ENCODE measurements at regions not wholly inside any gene's neighbourhood (a gene's known extent, or its start where the extent isn't known, plus 50 kb on each side); places are given as distances from the start of the nearest gene placed in this dataset.
"Not testable (repeated sequence)": the region's sequence is repeated elsewhere in the genome, so short reads cannot be mapped to it uniquely, and the experiment has no call there.

DNA sequence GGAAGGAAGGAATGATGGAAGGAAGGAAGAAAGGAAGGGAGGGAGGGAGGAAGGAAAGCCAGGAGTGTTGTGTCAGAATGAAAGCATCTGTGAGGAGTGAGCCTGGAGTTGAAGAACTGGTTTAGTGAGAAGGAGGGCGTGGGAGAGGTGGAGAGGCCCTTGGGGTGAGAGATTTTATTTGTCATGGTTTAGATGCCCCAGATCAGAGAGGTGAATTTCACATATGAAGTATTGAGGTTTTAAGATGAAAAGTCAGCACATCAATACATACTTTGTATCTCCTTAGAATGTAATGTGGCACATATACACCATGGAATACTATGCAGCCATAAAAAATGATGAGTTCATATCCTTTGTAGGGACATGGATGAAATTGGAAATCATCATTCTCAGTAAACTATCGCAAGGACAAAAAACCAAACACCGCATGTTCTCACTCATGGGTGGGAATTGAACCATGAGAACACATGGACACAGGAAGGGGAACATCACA lies 222.3 kb upstream of the ECI2 start:
- H3K4me1 ChIP-seq (ENCODE audit: control insufficient read depth, insufficient read depth, low read length); H3K27me3 ChIP-seq (ENCODE audit: control insufficient read depth, insufficient read depth, low read length); H3K4me3 ChIP-seq (ENCODE audit: low read depth, low read length); H3K9me3 ChIP-seq (ENCODE audit: control insufficient read depth, insufficient read depth, low read length); H3K9ac ChIP-seq (ENCODE audit: low read depth, low read length); H3K36me3 ChIP-seq (ENCODE audit: control insufficient read depth, insufficient read depth, low read length): not testable (repeated sequence)

DNA sequence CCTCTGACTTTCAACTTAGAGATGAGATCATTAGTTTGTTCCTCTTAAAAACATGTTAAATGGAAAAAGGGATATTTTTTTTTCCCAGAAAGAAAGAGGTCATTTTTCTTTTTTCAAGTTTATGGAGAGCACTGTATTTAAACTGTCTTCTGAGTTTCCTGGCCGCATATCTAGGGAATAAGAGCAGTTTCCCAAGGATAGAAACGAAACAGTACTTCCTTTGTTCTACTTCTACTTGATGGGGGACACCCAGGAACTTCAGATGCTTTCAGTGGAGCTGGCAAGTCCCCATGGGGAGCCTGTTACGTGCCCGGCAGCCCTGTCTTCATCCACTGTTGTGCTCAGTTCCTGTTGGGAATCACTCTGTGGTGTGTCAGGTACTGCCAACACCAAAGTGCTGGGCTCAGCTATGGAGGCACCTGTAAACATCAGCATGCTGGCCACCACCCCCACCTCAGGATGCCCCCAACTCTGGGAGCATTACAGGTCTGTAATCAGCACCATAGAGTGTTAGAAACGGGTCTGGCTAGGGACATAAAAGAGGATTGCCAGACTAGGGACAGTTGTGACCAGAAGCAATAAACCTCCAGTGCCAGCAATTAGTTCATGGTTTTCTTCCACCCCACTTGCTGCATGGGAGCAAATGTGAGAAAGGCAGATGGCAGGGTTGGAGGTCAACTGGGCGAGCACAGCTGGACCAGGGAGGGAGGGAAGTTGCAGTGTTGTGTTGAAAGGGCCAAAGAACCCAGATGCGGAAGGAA lies 221.7 kb upstream of the ECI2 start:
- Histone ChIP-seq H3K4me1 (ENCODE audit: control insufficient read depth, insufficient read depth, low read length) (no peaks in the 10 kb centered on the region), H3K9ac (ENCODE audit: low read depth, low read length) (no peak overlapping the region), H3K27me3 (ENCODE audit: control insufficient read depth, insufficient read depth, low read length) (no peaks in the 10 kb centered on the region), H3K9me3 (ENCODE audit: control insufficient read depth, insufficient read depth, low read length) (no peaks in the 10 kb centered on the region), H3K4me3 (ENCODE audit: low read depth, low read length) (no peak overlapping the region), H3K36me3 (ENCODE audit: control insufficient read depth, insufficient read depth, low read length) (no peaks in the 10 kb centered on the region)

DNA sequence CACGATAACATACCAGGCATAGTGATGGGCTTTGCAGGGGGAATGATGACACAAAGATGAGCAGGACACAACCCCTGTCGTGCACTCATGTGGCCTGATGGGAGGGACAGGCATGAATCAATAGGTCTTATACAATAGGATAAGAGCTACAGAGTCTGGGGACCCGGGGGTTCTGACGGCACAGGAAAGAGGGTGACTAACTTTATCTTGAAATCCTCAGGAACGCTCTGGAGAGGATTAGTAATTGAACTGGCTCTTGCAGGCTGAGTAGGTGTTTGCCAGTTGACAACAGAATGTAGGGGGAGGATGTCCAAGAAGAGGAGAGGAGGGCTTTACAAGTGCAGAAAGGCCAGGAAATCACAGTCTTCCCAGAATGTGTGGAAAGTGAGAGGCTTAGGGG lies 219.9 kb upstream of the ECI2 start:
- H3K36me3 ChIP-seq (ENCODE audit: control insufficient read depth, insufficient read depth, low read length) = no peaks in the 10 kb centered on the region
- no peaks in the 10 kb centered on the region for H3K9me3 ChIP-seq (ENCODE audit: control insufficient read depth, insufficient read depth, low read length)
- H3K4me1 ChIP-seq (ENCODE audit: control insufficient read depth, insufficient read depth, low read length) = no peaks in the 10 kb centered on the region
- no peak overlapping the region for H3K9ac ChIP-seq (ENCODE audit: low read depth, low read length)
- no peak overlapping the region for H3K4me3 ChIP-seq (ENCODE audit: low read depth, low read length)
- no peaks in the 10 kb centered on the region for H3K27me3 ChIP-seq (ENCODE audit: control insufficient read depth, insufficient read depth, low read length)

DNA sequence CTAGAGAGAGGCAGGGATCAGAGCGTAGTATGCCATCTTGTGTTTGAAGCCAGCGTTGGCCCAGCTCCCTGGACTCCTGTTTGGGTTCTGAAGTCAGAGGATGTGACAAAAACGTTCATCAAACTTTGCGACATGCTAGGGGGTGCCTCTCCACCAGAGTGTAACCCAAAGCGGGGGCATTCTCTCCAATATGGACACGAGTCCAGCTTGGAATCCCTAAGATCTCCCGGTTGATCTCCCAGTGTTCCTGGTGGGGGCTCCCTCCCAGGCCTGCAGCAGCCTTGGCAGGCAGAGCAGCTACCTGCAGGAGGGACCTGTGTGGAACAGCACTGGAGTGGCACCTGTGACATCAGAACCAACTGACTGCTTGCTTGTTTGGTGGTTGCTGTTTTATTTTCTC lies 218.8 kb upstream of the ECI2 start:
- no peaks in the 10 kb centered on the region for H3K27me3 ChIP-seq (ENCODE audit: control insufficient read depth, insufficient read depth, low read length)

DNA sequence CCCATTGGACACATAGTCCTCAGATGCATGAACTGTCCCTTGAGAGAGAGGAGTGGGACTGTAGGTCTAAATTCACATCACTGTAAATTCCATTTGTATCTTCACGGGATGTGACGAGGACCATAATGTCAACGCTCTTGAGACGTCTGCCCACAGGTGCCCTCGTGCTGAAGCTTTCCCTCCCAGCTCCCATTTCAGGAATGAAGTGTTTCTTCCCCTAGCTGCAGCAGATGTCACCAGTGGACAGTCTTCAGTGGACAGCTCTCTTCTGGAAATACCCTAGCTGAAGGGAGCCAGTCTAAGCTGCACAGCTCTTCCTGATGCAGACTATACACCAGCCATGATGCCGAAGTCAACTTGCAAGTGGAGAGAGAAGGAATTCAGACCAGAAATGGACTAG lies 217.4 kb upstream of the ECI2 start:
- no peak overlapping the region for H3K9ac ChIP-seq (ENCODE audit: low read depth, low read length)
- H3K4me1 ChIP-seq (ENCODE audit: control insufficient read depth, insufficient read depth, low read length) = no peaks in the 10 kb centered on the region
- H3K4me3 ChIP-seq (ENCODE audit: low read depth, low read length) = no peak overlapping the region
- no peaks in the 10 kb centered on the region for H3K9me3 ChIP-seq (ENCODE audit: control insufficient read depth, insufficient read depth, low read length)
- no peaks in the 10 kb centered on the region for H3K36me3 ChIP-seq (ENCODE audit: control insufficient read depth, insufficient read depth, low read length)
- H3K27me3 ChIP-seq (ENCODE audit: control insufficient read depth, insufficient read depth, low read length) = no peaks in the 10 kb centered on the region

More for the DNA sequence above, 218.8 kb upstream of the ECI2 start:
- Histone ChIP-seq H3K9ac (ENCODE audit: low read depth, low read length) (no peak overlapping the region), H3K4me3 (ENCODE audit: low read depth, low read length) (no peak overlapping the region), H3K4me1 (ENCODE audit: control insufficient read depth, insufficient read depth, low read length) (no peaks in the 10 kb centered on the region), H3K36me3 (ENCODE audit: control insufficient read depth, insufficient read depth, low read length) (no peaks in the 10 kb centered on the region), H3K9me3 (ENCODE audit: control insufficient read depth, insufficient read depth, low read length) (no peaks in the 10 kb centered on the region)

DNA sequence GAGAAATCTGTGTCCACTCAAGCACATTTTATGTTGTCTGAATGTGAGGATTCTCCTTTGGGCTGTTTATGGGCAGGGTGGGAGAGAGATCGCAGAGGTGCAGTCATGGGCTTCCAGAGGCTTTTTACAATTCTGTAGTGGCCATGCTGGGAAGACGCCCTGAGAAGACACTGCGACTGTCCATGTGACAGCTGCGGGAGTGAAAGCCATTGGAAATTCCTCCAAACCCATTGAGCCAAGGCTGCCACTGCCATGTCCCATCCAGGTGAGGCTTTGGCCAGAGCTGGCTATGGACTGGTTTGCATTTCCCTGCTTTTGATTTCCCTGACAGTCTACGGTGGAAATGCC lies 216.9 kb upstream of the ECI2 start:
- H3K9ac ChIP-seq (ENCODE audit: low read depth, low read length) = no peak overlapping the region

GRCh38 chr6:4351520-4352321 lies 216.3 kb upstream of the ECI2 start:
- H3K36me3 ChIP-seq (ENCODE audit: control insufficient read depth, insufficient read depth, low read length) = no peaks in the 10 kb centered on the region
- no peaks in the 10 kb centered on the region for H3K9me3 ChIP-seq (ENCODE audit: control insufficient read depth, insufficient read depth, low read length)
- no peak overlapping the region for H3K9ac ChIP-seq (ENCODE audit: low read depth, low read length)
- no peaks in the 10 kb centered on the region for H3K27me3 ChIP-seq (ENCODE audit: control insufficient read depth, insufficient read depth, low read length)
- H3K4me3 ChIP-seq (ENCODE audit: low read depth, low read length) = no peak overlapping the region
- H3K4me1 ChIP-seq (ENCODE audit: control insufficient read depth, insufficient read depth, low read length) = no peaks in the 10 kb centered on the region

More for the DNA sequence above, 216.9 kb upstream of the ECI2 start:
- H3K9me3 ChIP-seq (ENCODE audit: control insufficient read depth, insufficient read depth, low read length) = no peaks in the 10 kb centered on the region
- H3K4me3 ChIP-seq (ENCODE audit: low read depth, low read length) = no peak overlapping the region
- H3K27me3 ChIP-seq (ENCODE audit: control insufficient read depth, insufficient read depth, low read length) = no peaks in the 10 kb centered on the region
- H3K4me1 ChIP-seq (ENCODE audit: control insufficient read depth, insufficient read depth, low read length) = no peaks in the 10 kb centered on the region
- no peaks in the 10 kb centered on the region for H3K36me3 ChIP-seq (ENCODE audit: control insufficient read depth, insufficient read depth, low read length)

DNA sequence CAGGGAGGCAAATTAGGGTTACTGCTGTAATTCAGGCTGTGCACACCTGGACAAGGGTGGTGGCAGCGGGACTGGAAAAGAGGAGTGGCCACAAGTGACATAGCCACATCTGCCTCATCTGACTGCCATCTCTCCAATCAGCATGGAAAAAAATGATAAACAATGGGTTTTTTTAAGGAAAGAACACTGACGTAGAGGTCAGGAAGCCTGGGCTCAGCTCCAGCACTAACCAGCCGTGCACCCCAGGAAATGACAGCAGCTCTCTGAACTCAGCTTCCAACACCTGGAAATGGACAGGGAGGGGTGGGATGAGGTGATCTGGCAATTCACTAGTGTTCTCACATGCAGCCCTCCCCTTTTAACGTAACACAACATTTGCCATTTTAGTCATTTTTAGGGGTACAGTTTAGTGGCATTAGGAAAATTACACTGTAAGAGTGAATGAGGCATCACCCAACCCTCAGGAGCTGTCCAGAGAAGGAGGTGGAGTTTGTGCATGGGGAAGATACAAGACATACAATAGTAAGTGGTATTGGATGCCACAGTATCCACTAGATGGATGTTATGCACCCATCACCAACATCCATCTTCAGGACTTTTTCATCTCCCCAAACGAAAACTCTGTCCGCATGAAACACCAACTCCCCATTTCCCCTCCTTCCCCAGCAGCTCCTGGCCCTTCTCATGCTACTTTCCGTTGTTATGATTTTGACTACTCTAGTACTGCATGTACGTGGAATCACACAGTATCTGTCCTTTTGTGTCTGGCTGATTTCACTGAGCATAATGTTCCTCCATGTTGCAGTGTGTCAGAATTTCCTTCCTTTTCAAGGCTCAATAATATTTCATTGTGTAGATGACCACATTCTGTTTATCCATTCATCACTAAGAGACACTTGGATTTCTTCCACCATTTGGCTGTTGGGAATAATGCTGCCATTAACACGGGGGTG lies 215.5 kb upstream of the ECI2 start:
- Histone ChIP-seq H3K27me3 (ENCODE audit: control insufficient read depth, insufficient read depth, low read length) (no peaks in the 10 kb centered on the region), H3K9ac (ENCODE audit: low read depth, low read length) (no peak overlapping the region), H3K4me3 (ENCODE audit: low read depth, low read length) (no peak overlapping the region), H3K9me3 (ENCODE audit: control insufficient read depth, insufficient read depth, low read length) (no peaks in the 10 kb centered on the region), H3K4me1 (ENCODE audit: control insufficient read depth, insufficient read depth, low read length) (no peaks in the 10 kb centered on the region), H3K36me3 (ENCODE audit: control insufficient read depth, insufficient read depth, low read length) (no peaks in the 10 kb centered on the region)

DNA sequence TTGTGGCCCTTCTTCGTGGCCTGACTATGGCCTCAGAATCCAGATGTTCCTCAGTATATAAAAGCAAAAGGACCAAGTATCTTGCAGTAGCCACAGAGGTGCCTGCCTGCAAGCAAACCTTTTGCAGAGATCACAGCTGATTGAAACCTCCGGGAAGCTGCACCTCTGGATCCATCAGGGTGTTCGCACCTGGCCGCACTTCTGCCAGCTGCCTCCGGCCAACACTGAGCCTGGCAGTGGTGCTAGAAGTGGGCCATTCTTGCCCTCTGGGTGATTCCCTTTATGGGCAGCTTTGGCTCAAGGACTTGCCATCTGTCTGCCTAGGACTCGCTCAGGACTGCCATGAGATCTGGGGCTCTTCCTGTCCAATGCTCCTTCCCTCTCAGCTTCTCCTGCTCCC lies 214.6 kb upstream of the ECI2 start:
- no peaks in the 10 kb centered on the region for H3K9me3 ChIP-seq (ENCODE audit: control insufficient read depth, insufficient read depth, low read length)
- H3K4me1 ChIP-seq (ENCODE audit: control insufficient read depth, insufficient read depth, low read length) = no peaks in the 10 kb centered on the region
- no peak overlapping the region for H3K4me3 ChIP-seq (ENCODE audit: low read depth, low read length)
- no peak overlapping the region for H3K9ac ChIP-seq (ENCODE audit: low read depth, low read length)
- no peaks in the 10 kb centered on the region for H3K36me3 ChIP-seq (ENCODE audit: control insufficient read depth, insufficient read depth, low read length)
- H3K27me3 ChIP-seq (ENCODE audit: control insufficient read depth, insufficient read depth, low read length) = no peaks in the 10 kb centered on the region

- no peaks in the 10 kb centered on the region for H3K27me3 ChIP-seq (ENCODE audit: control insufficient read depth, insufficient read depth, low read length)
- H3K4me3 ChIP-seq (ENCODE audit: low read depth, low read length) = no peak overlapping the region
- H3K9me3 ChIP-seq (ENCODE audit: control insufficient read depth, insufficient read depth, low read length) = no peaks in the 10 kb centered on the region
- H3K36me3 ChIP-seq (ENCODE audit: control insufficient read depth, insufficient read depth, low read length) = no peaks in the 10 kb centered on the region
- no peaks in the 10 kb centered on the region for H3K4me1 ChIP-seq (ENCODE audit: control insufficient read depth, insufficient read depth, low read length)
- H3K9ac ChIP-seq (ENCODE audit: low read depth, low read length) = no peak overlapping the region
Measured at GRCh38 chr6:4349323-4349722, 213.9 kb upstream of the ECI2 start.

DNA sequence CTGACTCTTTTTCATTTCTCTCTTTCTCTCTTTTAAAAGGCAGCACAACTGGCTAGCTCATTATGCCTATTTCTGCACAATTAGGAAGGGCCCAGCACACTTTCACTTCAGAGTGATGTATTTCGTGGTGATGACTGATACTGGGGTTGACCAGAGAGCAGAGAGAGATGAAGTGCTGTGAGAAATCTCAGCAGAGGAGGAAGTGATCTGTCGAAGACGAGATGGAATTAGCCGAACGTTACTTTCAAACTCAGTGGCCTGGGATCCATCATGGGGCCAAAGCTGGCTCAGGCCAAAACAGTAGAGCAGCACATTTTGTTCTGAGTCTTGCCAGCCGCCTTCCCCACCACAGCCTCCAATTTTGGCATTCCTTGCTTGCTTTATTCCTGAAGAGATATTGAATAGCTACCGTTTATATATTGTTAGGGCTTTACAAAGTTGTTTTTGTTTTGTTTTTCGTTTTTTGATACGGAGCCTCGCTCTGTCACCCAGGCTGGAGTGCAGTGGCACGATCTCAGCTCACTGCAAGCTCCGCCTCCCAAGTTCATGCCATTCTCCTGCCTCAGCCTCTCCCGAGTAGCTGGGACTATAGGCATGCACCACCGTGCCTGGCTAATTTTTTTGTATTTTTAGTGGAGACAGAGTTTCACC lies 213.2 kb upstream of the ECI2 start:
- no peak overlapping the region for H3K4me3 ChIP-seq (ENCODE audit: low read depth, low read length)
- no peaks in the 10 kb centered on the region for H3K9me3 ChIP-seq (ENCODE audit: control insufficient read depth, insufficient read depth, low read length)
- no peaks in the 10 kb centered on the region for H3K27me3 ChIP-seq (ENCODE audit: control insufficient read depth, insufficient read depth, low read length)
- no peaks in the 10 kb centered on the region for H3K36me3 ChIP-seq (ENCODE audit: control insufficient read depth, insufficient read depth, low read length)
- H3K4me1 ChIP-seq (ENCODE audit: control insufficient read depth, insufficient read depth, low read length) = no peaks in the 10 kb centered on the region
- no peak overlapping the region for H3K9ac ChIP-seq (ENCODE audit: low read depth, low read length)

All from iPS-15b (cell line).